ENCODE measurements at regions not wholly inside any gene's neighbourhood (a gene's known extent, or its start where the extent isn't known, plus 50 kb on each side); places are given as distances from the start of the nearest gene placed in this dataset.

DNA sequence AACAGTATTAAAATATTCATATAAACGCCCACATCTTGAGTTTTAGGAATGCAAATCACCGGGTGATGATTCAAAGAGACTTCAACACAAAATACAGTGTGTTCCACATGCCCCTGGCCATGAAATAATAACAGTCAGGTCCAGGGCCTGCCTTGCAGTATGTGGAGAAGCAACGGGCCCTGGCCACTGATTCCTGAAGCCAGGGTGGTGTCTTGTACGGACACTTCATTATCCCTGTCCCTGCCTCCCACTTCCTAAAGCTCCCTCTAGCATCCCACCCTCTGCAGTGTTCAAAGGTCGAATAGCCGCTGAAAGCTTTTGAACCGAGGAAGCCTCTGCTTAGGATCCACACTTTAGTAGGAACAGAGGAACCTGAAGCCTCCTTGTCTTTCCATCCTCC, 50.4 kb upstream of the PCSK6 start:
- intact Hi-C loops (cut with micrococcal nuclease), result no loop called here
- H3K4me3 Mint-ChIP-seq, result no peak overlapping the region
- H3K27me3 Mint-ChIP-seq, result peaks cover 0 to 26% (median 11%) of the 10 kb centered on the region in 5 donors
- Histone ChIP-seq H3K4me3 (ENCODE audit: low read length) (no peak overlapping the region), H3K36me3 (ENCODE audit: control insufficient read depth in 2 of 3, insufficient read depth in 3 of 3, low read length in 3 of 3) (no peaks in the 10 kb centered on the region), H3K27me3 (ENCODE audit: control insufficient read depth in 2 of 2, insufficient read depth in 2 of 2, low read length in 2 of 2) (no peaks in the 10 kb centered on the region), H3K4me1 (ENCODE audit: control insufficient read depth in 2 of 2, insufficient read depth in 2 of 2, low read length in 2 of 2) (no peaks in the 10 kb centered on the region), H3K27ac (ENCODE audit: low read depth, low read length) (no peak overlapping the region), H3K9me3 (ENCODE audit: control insufficient read depth in 2 of 3, low read length in 3 of 3) (no peaks in the 10 kb centered on the region)
- H3K9me3 Mint-ChIP-seq, result peaks cover 0 to 10% (median 2%) of the 10 kb centered on the region in 11 donors
- H3K27ac Mint-ChIP-seq, result no peak overlapping the region
- POLR2A ChIA-PET, result no interaction called here
- CTCF ChIA-PET, result no interaction called here
- H3K36me3 Mint-ChIP-seq, result no peaks in the 10 kb centered on the region
- no peak for DNase-seq
- H3K4me1 Mint-ChIP-seq, result no peaks in the 10 kb centered on the region
- ATAC-seq, result no peak

GRCh38 chr15:101539492-101539891, 50.0 kb upstream of the PCSK6 start:
- Histone ChIP-seq H3K27me3 (ENCODE audit: control insufficient read depth in 2 of 2, insufficient read depth in 2 of 2, low read length in 2 of 2) (no peaks in the 10 kb centered on the region), H3K27ac (ENCODE audit: low read depth, low read length) (no peak overlapping the region), H3K9me3 (ENCODE audit: control insufficient read depth in 2 of 3, low read length in 3 of 3) (no peaks in the 10 kb centered on the region), H3K36me3 (ENCODE audit: control insufficient read depth in 2 of 3, insufficient read depth in 3 of 3, low read length in 3 of 3) (no peaks in the 10 kb centered on the region), H3K4me3 (ENCODE audit: low read length) (no peak overlapping the region), H3K4me1 (ENCODE audit: control insufficient read depth in 2 of 2, insufficient read depth in 2 of 2, low read length in 2 of 2) (no peaks in the 10 kb centered on the region)
- intact Hi-C loops (cut with micrococcal nuclease), result no loop called here
- Mint-ChIP-seq H3K4me1 (no peaks in the 10 kb centered on the region), H3K4me3 (no peak overlapping the region), H3K9me3 (peaks cover 0 to 10% (median 2%) of the 10 kb centered on the region in 11 donors), H3K27me3 (peaks cover 0 to 30% (median 9%) of the 10 kb centered on the region in 5 donors), H3K36me3 (no peaks in the 10 kb centered on the region), H3K27ac (no peak overlapping the region)
- ATAC-seq (no peak), DNase-seq (no peak)
- POLR2A ChIA-PET, result no interaction called here
- CTCF ChIA-PET, result no interaction called here

Data from naive thymus-derived CD4-positive, alpha-beta T cell (primary cell).